ENCODE measurements at regions not wholly inside any gene's neighbourhood (a gene's known extent, or its start where the extent isn't known, plus 50 kb on each side); places are given as distances from the start of the nearest gene placed in this dataset.
"Not testable (repeated sequence)": the region's sequence is repeated elsewhere in the genome, so short reads cannot be mapped to it uniquely, and the experiment has no call there.

- H3K27ac Mint-ChIP-seq = no peak overlapping the region
- DNase-seq (ENCODE audit: low spot score in 2 of 2) (no peak), ATAC-seq (no peak)
- no peaks in the 10 kb centered on the region for H3K4me1 Mint-ChIP-seq
- no peak overlapping the region for H3K4me3 Mint-ChIP-seq
- H3K9me3 Mint-ChIP-seq = peaks cover 6% of the 10 kb centered on the region
- H3K36me3 Mint-ChIP-seq = no peaks in the 10 kb centered on the region
These were observed 181.3 kb downstream of the PRL start for GRCh38 chr6:22115559-22115958.

GRCh38 chr6:22117631-22118030 lies 179.2 kb downstream of the PRL start:
- no peak overlapping the region for H3K27ac Mint-ChIP-seq
- H3K36me3 Mint-ChIP-seq = no peaks in the 10 kb centered on the region
- ATAC-seq (no peak), DNase-seq (ENCODE audit: low spot score in 2 of 2) (no peak)
- H3K9me3 Mint-ChIP-seq = peaks cover 10% of the 10 kb centered on the region
- H3K4me3 Mint-ChIP-seq = no peak overlapping the region
- no peaks in the 10 kb centered on the region for H3K4me1 Mint-ChIP-seq

- Mint-ChIP-seq H3K9me3 (peaks cover 10% of the 10 kb centered on the region), H3K4me3 (no peak overlapping the region), H3K27ac (no peak overlapping the region), H3K36me3 (no peaks in the 10 kb centered on the region), H3K4me1 (no peaks in the 10 kb centered on the region)
- no peak for ATAC-seq
- DNase-seq (ENCODE audit: low spot score in 2 of 2) = no peak
These were observed 177.3 kb downstream of the PRL start for GRCh38 chr6:22119500-22119899.

- H3K9me3 Mint-ChIP-seq = peaks cover 15% of the 10 kb centered on the region
- no peak for ATAC-seq
These were observed 172.1 kb downstream of the PRL start for GRCh38 chr6:22124756-22125155.

GRCh38 chr6:22126910-22127309 lies 169.9 kb downstream of the PRL start:
- no peaks in the 10 kb centered on the region for H3K4me1 Mint-ChIP-seq
- DNase-seq (ENCODE audit: low spot score in 2 of 2) (no peak), ATAC-seq (no peak)
- H3K27ac Mint-ChIP-seq = no peak overlapping the region
- H3K36me3 Mint-ChIP-seq = no peaks in the 10 kb centered on the region
- no peak overlapping the region for H3K4me3 Mint-ChIP-seq
- peaks cover 22% of the 10 kb centered on the region for H3K9me3 Mint-ChIP-seq

More at GRCh38 chr6:22124756-22125155, 172.1 kb downstream of the PRL start:
- Mint-ChIP-seq H3K4me1 (no peaks in the 10 kb centered on the region), H3K27ac (no peak overlapping the region), H3K36me3 (no peaks in the 10 kb centered on the region), H3K4me3 (no peak overlapping the region)
- no peak for DNase-seq (ENCODE audit: low spot score in 2 of 2)

- no peak overlapping the region for H3K4me3 Mint-ChIP-seq
- DNase-seq (ENCODE audit: low spot score in 2 of 2) = no peak
- no peaks in the 10 kb centered on the region for H3K4me1 Mint-ChIP-seq
These were observed 167.1 kb downstream of the PRL start for GRCh38 chr6:22129751-22130150.

GRCh38 chr6:22132656-22133055 lies 164.2 kb downstream of the PRL start:
- no peak for ATAC-seq
- no peaks in the 10 kb centered on the region for H3K4me1 Mint-ChIP-seq
- peaks cover 13% of the 10 kb centered on the region for H3K9me3 Mint-ChIP-seq
- H3K36me3 Mint-ChIP-seq = no peaks in the 10 kb centered on the region
- no peak for DNase-seq (ENCODE audit: low spot score in 2 of 2)
- no peak overlapping the region for H3K27ac Mint-ChIP-seq
- no peak overlapping the region for H3K4me3 Mint-ChIP-seq

More at GRCh38 chr6:22129751-22130150, 167.1 kb downstream of the PRL start:
- no peaks in the 10 kb centered on the region for H3K36me3 Mint-ChIP-seq
- ATAC-seq = no peak
- peaks cover 21% of the 10 kb centered on the region for H3K9me3 Mint-ChIP-seq
- no peak overlapping the region for H3K27ac Mint-ChIP-seq

- Mint-ChIP-seq H3K27ac (no peak overlapping the region), H3K4me3 (no peak overlapping the region), H3K4me1 (no peaks in the 10 kb centered on the region), H3K36me3 (no peaks in the 10 kb centered on the region), H3K9me3 (peaks cover 13% of the 10 kb centered on the region)
- ATAC-seq (no peak), DNase-seq (ENCODE audit: low spot score in 2 of 2) (no peak)
These were observed 163.5 kb downstream of the PRL start for GRCh38 chr6:22133357-22133756.

- no peaks in the 10 kb centered on the region for H3K4me1 Mint-ChIP-seq
- H3K9me3 Mint-ChIP-seq = peaks cover 12% of the 10 kb centered on the region
- no peaks in the 10 kb centered on the region for H3K36me3 Mint-ChIP-seq
- H3K4me3 Mint-ChIP-seq = no peak overlapping the region
- no peak overlapping the region for H3K27ac Mint-ChIP-seq
- ATAC-seq (no peak), DNase-seq (ENCODE audit: low spot score in 2 of 2) (no peak)
These were observed 162.5 kb downstream of the PRL start for GRCh38 chr6:22134308-22134707.

- H3K9me3 Mint-ChIP-seq = peaks cover 6% of the 10 kb centered on the region
- no peaks in the 10 kb centered on the region for H3K36me3 Mint-ChIP-seq
- no peaks in the 10 kb centered on the region for H3K4me1 Mint-ChIP-seq
- no peak overlapping the region for H3K4me3 Mint-ChIP-seq
- ATAC-seq (no peak), DNase-seq (ENCODE audit: low spot score in 2 of 2) (no peak)
- no peak overlapping the region for H3K27ac Mint-ChIP-seq
These were observed 161.4 kb downstream of the PRL start for GRCh38 chr6:22135395-22135794.

GRCh38 chr6:22140736-22141135 lies 156.1 kb downstream of the PRL start:
- not testable (repeated sequence) for H3K4me3 Mint-ChIP-seq; DNase-seq (ENCODE audit: low spot score in 2 of 2); H3K36me3 Mint-ChIP-seq; H3K9me3 Mint-ChIP-seq; H3K4me1 Mint-ChIP-seq; H3K27ac Mint-ChIP-seq; ATAC-seq

- ATAC-seq (no peak), DNase-seq (ENCODE audit: low spot score in 2 of 2) (no peak)
- no peaks in the 10 kb centered on the region for H3K9me3 Mint-ChIP-seq
- no peaks in the 10 kb centered on the region for H3K4me1 Mint-ChIP-seq
- no peaks in the 10 kb centered on the region for H3K36me3 Mint-ChIP-seq
- H3K4me3 Mint-ChIP-seq = no peak overlapping the region
- H3K27ac Mint-ChIP-seq = no peak overlapping the region
These were observed 155.5 kb downstream of the PRL start for GRCh38 chr6:22141241-22141745.

GRCh38 chr6:22142856-22143255 lies 154.0 kb downstream of the PRL start:
- ATAC-seq = no peak
- Mint-ChIP-seq H3K4me3 (no peak overlapping the region), H3K9me3 (peaks cover 2% of the 10 kb centered on the region), H3K36me3 (no peaks in the 10 kb centered on the region), H3K27ac (no peak overlapping the region), H3K4me1 (no peaks in the 10 kb centered on the region)
- DNase-seq (ENCODE audit: low spot score in 2 of 2) = no peak

- no peaks in the 10 kb centered on the region for H3K4me1 Mint-ChIP-seq
- H3K9me3 Mint-ChIP-seq = peaks cover 2% of the 10 kb centered on the region
- H3K4me3 Mint-ChIP-seq = no peak overlapping the region
- no peak for ATAC-seq
- no peaks in the 10 kb centered on the region for H3K36me3 Mint-ChIP-seq
- DNase-seq (ENCODE audit: low spot score in 2 of 2) = no peak
- no peak overlapping the region for H3K27ac Mint-ChIP-seq
These were observed 151.5 kb downstream of the PRL start for GRCh38 chr6:22145376-22145775.

- Mint-ChIP-seq H3K4me3 (no peak overlapping the region), H3K36me3 (no peaks in the 10 kb centered on the region), H3K27ac (no peak overlapping the region), H3K9me3 (peaks cover 2% of the 10 kb centered on the region), H3K4me1 (no peaks in the 10 kb centered on the region)
- DNase-seq (ENCODE audit: low spot score in 2 of 2) = no peak
- no peak for ATAC-seq
These were observed 150.8 kb downstream of the PRL start for GRCh38 chr6:22145823-22146677.

- no peaks in the 10 kb centered on the region for H3K36me3 Mint-ChIP-seq
- H3K4me1 Mint-ChIP-seq = no peaks in the 10 kb centered on the region
- peaks cover 2% of the 10 kb centered on the region for H3K9me3 Mint-ChIP-seq
- DNase-seq (ENCODE audit: low spot score in 2 of 2) = no peak
- H3K27ac Mint-ChIP-seq = no peak overlapping the region
- ATAC-seq = no peak
- H3K4me3 Mint-ChIP-seq = no peak overlapping the region
These were observed 150.2 kb downstream of the PRL start for GRCh38 chr6:22146678-22146930.
